NCI-H2171 (cell line): ENCODE measurements at regions not wholly inside any gene's neighbourhood (a gene's known extent, or its start where the extent isn't known, plus 50 kb on each side); places are given as distances from the start of the nearest gene placed in this dataset.
"Not testable (repeated sequence)": the region's sequence is repeated elsewhere in the genome, so short reads cannot be mapped to it uniquely, and the experiment has no call there.

ENCODE experiments used
- DNase-seq: peaks from one replicate; lab custom pipeline; 2025; lab: John Stamatoyannopoulos, UW

DNA sequence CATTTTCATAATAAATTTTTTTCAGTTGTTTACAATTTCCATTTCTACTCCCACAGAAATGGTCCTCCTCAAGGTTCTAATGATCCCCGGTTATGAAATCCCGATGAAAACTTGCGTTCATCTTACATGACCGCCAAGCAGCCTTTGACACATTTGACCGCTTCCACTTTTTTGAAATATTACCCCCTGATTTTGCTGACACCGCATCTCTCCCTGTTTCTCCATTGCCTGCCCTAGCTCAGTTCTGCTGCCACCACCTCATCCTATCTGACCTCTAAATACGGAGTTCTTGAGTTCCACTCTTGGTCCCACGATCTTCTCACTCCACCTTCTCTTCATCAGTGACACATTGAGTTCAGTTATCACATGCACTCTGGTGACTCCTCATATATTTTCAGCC lies 74.1 kb downstream of the SLC35B3 start:
- no peak for DNase-seq

DNA sequence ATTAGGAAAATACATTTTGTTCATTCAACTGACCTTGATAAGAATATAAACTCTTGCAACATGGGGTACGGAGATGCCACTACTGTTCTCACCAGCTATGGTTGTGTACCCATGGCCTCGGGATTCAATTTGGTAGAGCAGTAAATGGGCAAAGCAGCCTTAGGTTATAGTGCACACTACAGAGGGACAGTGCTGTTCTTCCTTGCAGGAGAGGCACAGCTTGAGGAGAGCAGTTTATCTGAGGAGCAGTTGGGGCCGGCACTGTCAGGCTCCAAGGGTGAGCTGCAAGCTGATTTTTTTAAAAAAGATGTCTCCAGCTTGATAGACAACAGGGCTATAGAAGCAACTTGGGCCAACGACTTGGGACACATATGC lies 82.4 kb downstream of the SLC35B3 start:
- DNase-seq: no peak

DNA sequence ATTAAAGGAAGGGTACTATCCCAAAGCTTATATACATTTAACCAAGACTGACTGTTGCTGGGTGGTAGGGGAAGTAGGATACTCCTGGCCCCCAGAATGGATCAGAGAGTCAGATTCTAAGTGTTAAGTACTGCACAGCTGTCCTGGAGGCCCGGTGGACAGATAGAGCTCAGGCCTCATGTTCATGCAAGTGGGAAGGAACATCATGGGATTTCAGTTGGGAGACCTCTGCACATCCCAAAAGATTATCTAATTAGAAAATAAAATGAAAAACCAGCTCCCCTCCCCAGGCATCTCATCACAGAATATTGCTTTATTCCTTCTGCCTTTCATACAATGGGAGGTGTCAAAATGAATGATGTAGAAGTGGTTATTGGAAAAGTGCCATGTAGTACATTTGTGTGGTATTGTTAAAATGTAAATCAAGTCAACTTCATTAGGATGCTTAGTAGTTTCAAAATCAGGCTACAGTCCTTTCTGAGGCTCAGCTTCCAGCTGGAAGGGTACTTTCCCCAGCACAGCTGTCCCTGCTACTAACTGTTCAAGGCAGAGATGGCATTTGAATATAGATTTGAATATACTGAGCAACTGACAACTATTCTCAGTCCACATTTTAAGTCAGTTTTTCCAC lies 82.9 kb downstream of the SLC35B3 start:
- no peak for DNase-seq

DNA sequence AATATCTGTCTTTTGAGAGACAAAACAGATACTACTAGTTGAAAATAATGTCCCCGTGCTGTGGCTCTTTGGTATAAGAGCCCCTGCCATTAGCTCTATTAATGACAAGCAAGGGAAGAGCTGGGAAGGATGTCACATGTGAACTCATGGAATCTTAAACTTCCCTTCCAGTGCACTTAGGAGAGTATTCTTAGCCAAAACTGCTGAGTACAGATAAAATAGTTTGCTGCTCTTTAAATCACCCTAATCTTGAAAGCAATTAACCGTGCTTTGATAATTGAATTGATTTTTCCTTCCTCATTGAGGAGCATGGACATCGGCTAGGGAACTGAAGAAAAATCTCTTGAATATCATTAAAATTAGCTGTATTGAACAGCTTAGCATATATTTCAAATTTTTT lies 91.7 kb downstream of the SLC35B3 start:
- DNase-seq: no peak

DNA sequence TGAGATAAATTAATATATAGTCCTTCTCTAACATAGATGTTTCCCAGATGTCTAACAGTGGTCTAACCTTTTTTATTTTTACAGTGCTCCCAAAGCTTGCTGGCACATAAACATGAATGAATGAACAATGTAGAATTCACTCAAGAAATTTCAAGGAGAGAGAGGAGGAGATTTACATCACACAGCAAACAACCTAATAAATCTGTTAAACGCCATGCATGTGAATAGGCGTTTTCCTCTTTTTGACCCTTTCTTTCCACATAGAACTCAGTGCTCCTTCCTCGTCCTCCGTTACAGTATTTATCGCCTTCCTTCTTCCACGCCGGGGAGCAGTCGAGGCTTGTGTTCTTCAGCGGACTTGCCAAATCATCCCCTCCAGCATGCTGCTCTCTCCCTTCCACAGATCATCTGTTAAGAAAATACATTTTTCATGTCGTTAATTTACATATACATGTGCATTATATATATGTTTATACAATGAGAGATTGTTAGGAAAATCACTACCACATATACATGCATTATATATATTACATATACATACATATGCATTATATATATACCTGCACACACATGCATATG lies 93.0 kb downstream of the SLC35B3 start:
- no peak for DNase-seq

DNA sequence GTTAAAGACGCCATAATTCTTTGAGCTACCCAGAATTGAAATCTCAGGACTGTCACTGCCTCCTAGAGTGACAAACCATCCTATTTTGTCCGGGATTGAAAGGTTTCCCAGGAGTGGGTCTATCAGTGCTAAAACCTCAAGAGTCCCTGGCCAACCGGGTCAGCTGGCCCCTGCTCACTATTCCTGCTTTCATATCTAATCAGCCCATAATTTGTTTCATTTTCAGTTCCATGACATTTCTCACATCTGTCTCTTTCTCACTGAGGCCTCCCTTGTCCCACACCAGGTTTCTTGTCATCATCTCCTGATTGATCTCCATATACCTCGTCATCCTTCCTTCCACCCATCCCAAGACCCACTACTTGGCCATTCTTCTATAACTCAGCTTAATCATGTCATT lies 98.2 kb downstream of the SLC35B3 start:
- no peak for DNase-seq

DNA sequence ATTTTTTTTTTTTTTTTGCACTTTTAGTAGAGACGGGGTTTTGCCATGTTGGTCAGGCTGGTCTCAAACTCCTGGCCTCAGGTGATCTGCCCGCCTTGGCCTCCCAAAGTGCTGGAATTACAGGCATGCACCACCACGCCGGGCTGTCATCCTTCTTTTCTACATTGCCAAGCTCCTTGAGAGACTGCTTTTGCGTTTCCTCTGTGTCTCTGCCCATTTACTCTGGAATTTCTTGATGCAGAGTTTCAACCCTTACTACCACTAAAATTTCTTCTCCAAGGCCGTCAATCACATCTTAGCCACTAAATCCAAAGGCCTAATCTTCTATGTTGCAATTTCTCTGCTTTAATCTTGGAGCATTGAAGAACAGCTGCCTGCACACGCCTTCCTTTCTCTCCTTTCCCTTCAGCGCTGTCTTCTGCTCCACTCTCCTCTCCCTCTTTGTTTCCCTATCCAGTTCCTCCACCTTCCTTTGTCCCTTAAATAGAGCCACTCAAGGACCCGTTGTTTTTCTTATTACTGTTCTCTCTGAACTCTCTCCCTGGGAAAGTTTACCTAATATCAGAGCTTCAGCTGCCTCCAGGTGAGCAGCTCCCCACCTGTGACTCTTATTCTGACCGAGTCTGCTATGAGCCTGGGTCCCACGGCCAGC lies 98.8 kb downstream of the SLC35B3 start:
- DNase-seq: no peak

DNA sequence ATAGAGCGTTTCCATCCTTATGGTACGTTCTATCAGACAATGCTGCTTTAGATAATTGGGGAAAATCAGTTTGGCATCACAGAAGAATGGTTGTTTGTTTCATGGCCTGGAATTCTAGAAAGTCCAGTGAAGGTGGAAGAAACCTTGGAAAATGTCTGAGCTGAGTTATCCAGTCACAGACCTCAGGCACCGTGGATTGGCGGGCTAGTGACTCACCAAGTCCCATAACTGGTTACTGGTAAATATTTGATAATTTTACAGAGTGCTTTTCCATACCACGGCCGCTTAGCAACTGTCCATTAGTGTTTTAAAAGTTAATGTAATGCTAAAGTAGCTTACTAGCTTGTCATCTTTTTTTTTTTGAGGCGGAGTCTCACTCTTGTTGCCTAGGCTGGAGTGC lies 99.4 kb downstream of the SLC35B3 start:
- no peak for DNase-seq

DNA sequence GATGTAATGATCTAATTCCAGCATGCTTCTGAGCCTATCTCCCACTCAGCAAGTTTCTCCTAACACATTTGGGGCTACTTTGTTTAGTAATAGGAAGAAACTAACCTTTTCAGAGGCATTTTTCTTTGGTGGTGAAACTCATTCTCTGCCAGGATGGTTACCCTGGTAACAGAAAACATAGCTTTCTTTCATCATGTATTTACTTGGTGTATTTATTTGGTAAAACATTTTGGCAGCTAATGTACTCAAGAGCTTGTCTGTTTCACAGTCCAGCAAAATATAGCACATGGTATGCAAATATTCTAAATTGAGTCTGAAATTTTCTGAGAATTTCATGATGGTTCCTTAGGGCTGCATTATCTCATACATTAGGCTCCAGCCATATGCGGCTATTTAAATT lies 100.0 kb downstream of the SLC35B3 start:
- DNase-seq: no peak

DNA sequence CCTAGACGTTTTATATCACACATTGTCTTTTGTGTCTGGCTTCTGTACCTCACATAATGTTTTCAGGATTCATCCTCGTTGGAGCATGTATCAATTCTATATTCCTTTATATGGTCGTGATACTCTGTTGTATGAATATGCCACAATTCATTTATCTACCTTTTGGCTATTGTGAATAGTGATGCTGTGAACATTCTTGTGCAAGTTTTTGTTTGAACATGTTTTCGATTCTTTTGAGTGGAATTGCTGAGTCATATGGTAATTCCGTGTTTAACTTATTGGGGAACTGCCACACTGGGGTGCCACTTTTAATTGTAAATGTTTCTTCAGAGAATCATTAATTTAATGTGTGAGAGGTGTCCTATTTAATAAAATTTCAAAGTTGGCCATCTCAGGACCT lies 101.2 kb downstream of the SLC35B3 start:
- DNase-seq: no peak

DNA sequence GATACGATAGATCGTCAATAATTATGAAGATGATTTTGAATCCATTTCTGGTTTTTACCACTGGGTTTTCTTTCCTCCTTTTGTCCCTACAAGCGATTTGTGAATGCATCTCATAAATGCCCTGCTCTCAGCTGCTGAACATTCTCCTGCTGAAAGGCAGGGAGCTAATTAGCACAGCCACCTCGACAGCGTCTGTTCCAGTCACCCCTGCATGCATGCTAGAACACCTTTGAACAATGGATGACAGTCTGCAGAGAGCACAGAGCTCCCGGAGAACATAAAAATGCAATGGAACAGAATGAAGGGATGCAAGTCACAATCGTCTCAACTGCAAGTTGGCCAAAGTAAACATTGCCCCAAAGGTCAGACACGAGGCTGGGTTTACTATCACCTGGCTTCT lies 105.8 kb downstream of the SLC35B3 start:
- DNase-seq: no peak

GRCh38 chr6:8325743-8326142 lies 109.6 kb downstream of the SLC35B3 start:
- no peak for DNase-seq

- DNase-seq: no peak
These were observed 112.7 kb downstream of the SLC35B3 start for GRCh38 chr6:8322659-8323058.

DNA sequence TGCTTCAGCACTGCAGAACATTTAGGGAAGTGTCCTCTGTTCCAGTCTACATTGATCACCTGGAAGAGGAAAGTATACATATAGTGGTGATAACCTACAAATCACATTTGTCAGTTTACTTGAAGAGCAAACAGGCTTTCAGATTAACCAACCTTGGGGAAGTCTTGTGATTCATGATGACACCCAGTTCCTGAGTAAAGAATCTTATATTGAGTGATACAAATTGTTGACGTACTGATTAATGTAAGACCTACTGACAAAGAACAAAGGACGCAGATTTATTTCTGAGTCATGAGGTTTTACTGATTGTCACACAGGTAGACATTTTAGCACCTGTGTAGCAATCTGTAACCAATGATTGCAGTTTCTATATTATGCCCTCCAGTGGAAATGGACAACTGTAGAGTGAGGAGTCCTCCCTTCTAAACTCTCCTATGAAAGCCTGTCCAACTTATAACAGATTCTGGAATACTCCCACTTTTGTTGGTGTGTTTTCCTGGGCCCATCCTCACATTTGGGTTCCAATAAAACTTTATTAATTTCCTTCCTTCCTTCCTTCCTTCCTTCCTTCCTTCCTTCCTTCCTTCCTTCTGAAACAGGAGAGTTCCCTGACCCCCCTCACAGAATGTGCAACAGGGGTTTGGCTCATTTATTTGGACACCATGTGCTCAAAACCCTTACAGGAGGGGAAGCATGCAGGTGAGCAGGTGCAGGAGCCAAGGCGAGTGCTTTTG lies 113.5 kb downstream of the SLC35B3 start:
- DNase-seq: no peak

DNA sequence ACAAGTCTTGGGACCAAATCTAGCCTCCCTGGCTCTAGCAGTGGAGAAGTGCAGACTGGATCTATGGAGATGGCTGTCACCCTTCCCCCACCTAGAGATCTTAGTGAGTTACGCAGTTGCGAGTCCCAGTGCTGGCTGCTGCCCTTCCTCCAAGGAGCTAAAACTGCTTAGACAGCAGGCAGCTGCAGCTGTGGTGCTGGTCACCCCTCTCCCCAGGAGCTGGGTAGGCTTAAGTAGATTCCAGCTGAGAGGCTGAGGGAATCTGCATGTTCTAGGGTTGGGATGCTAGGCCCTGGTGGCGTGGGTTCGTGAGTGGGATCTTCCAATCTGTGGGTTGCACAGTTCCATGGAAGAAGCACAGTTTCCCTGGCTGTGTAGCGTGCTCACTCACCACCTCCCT lies 120.2 kb downstream of the SLC35B3 start:
- no peak for DNase-seq

GRCh38 chr6:8301502-8301901 lies 133.8 kb downstream of the SLC35B3 start:
- DNase-seq: no peak

DNA sequence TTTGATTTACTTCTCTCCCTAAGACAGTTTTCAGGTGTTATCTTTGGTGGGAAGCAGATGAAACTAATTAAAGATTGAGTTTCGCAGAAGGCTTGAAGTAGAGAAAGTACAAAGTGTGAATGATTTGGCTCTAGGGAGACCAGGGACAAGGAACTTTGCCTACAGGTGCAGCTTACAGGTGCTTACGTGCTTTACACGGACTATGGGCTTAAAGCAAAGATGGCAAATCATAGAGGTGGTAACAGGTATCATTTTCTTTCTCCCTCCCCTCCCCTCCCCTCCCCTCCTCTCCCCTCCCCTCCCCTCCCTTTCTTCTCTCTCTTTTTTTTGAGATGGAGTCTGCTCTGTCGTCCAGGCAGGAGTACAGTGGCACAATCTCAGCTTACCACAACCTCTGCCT lies 136.3 kb downstream of the SLC35B3 start:
- DNase-seq: no peak

DNA sequence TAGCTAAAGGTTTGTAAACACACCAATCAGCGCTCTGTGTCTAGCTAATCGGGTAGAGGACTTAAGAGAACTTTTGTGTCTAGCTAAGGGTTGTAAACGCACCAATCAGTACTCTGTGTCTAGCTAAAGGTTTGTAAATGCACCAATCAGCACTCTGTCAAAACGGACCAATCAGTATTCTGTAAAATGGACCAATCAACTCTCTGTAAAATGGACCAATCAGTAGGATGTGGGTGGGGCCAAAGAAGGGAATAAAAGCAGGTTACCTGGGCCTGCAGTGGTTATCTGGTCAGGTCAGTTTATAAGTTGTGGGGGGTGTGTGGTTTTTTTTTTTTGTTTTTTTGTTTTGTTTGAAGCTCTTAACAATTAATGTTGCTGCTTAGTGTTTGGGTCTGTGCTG lies 152.4 kb downstream of the SLC35B3 start:
- DNase-seq: not testable (repeated sequence)

DNA sequence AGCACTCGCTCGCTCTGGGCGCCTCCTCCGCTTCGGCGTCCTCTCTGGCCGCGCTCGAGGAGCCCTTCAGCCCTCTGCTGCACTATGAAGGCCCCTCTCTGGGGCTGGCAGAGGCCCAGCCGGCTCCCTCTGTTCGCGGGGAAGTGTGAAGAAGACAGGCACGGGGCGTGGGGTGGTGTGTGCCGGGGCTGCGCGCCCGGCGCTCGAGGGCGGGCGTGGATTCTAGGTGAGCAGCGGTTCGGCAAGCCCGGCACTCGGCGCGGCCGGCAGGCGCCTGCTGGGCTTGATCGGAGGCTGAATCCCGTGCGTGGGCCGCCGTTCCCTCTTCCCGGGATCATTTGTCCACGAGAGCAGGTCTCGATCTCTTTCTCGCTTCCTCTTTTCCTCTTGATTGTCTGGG lies 153.0 kb downstream of the SLC35B3 start:
- no peak for DNase-seq

- DNase-seq: no peak
These were observed 156.1 kb downstream of the SLC35B3 start for GRCh38 chr6:8279041-8279805.

DNA sequence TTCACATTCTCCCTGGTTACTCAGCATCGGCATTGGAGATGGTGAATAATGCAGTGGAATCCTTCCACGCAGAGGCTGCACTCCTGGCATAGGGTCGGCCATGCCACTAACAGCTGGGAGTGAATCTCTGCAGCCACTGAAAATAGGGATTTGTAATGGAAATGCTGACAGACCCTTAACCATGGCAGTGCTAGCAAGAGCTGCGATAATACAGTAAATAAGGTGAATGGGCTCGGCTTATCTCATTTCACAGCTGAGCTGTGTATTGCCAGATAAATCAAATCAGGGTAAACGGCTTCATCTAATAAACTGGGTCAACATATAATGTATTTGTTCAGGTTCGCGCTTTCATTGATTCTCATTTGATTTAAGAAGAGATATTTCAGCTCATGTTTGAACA lies 156.8 kb downstream of the SLC35B3 start:
- no peak for DNase-seq

GRCh38 chr6:8277769-8278168 lies 157.6 kb downstream of the SLC35B3 start:
- DNase-seq: no peak
